Stimulated activated CD8-positive, alpha-beta memory T cell treated with anti-CD3 and anti-CD28 coated beads, Interleukin-12 subunit alpha, Interleukin-12 subunit beta, amount 100 ng/mL, for 1 hour (primary cell): ENCODE measurements at regions not wholly inside any gene's neighbourhood (a gene's known extent, or its start where the extent isn't known, plus 50 kb on each side); places are given as distances from the start of the nearest gene placed in this dataset.
A peak's percentile ranks its signal among the peaks of the same experiment; 100 is the strongest.

Experiments
- DNase-seq: peaks from one replicate; pipeline ENCODE4 v3.0.0-alpha.2; 2020; ENCODE audit warnings: low read depth

- no peak for DNase-seq
These were observed 370.3 kb downstream of the BMPER start for GRCh38 chr7:34275624-34276023.

- no peak for DNase-seq
These were observed 371.9 kb downstream of the BMPER start for GRCh38 chr7:34277016-34277802.

- no peak for DNase-seq
These were observed 372.5 kb downstream of the BMPER start for GRCh38 chr7:34277803-34278199.

- no peak for DNase-seq
These were observed 375.9 kb downstream of the BMPER start for GRCh38 chr7:34281260-34281659.

- DNase-seq: no peak
These were observed 375.7 kb upstream of the NPSR1 start for GRCh38 chr7:34282271-34282670.

- no peak for DNase-seq
These were observed 361.4 kb upstream of the NPSR1 start for GRCh38 chr7:34296663-34297062.

GRCh38 chr7:34298492-34299013 lies 359.5 kb upstream of the NPSR1 start:
- no peak for DNase-seq

GRCh38 chr7:34299066-34299465 lies 359.0 kb upstream of the NPSR1 start:
- DNase-seq: no peak

GRCh38 chr7:34307540-34307939 lies 350.5 kb upstream of the NPSR1 start:
- no peak for DNase-seq

- no peak for DNase-seq
These were observed 349.4 kb upstream of the NPSR1 start for GRCh38 chr7:34308595-34308994.

- no peak for DNase-seq
These were observed 348.9 kb upstream of the NPSR1 start for GRCh38 chr7:34309116-34309515.

GRCh38 chr7:34309584-34309983 lies 348.4 kb upstream of the NPSR1 start:
- DNase-seq: no peak

- no peak for DNase-seq
These were observed 346.4 kb upstream of the NPSR1 start for GRCh38 chr7:34311591-34311990.

- DNase-seq: no peak
These were observed 345.4 kb upstream of the NPSR1 start for GRCh38 chr7:34312624-34313023.

GRCh38 chr7:34313289-34313688 lies 344.7 kb upstream of the NPSR1 start:
- no peak for DNase-seq

GRCh38 chr7:34315032-34315431 lies 343.0 kb upstream of the NPSR1 start:
- DNase-seq: no peak

GRCh38 chr7:34317039-34317438 lies 341.0 kb upstream of the NPSR1 start:
- no peak for DNase-seq

GRCh38 chr7:34320412-34320811 lies 337.6 kb upstream of the NPSR1 start:
- DNase-seq: no peak

- peak; percentile 18 for DNase-seq
These were observed 336.9 kb upstream of the NPSR1 start for GRCh38 chr7:34320926-34321661.

GRCh38 chr7:34322841-34323240 lies 335.2 kb upstream of the NPSR1 start:
- DNase-seq: no peak

GRCh38 chr7:34327681-34328080 lies 330.3 kb upstream of the NPSR1 start:
- DNase-seq: no peak

- no peak for DNase-seq
These were observed 327.7 kb upstream of the NPSR1 start for GRCh38 chr7:34330308-34330707.

GRCh38 chr7:34331102-34331501 lies 326.9 kb upstream of the NPSR1 start:
- no peak for DNase-seq
